GM21737 (cell line): ENCODE measurements at regions not wholly inside any gene's neighbourhood (a gene's known extent, or its start where the extent isn't known, plus 50 kb on each side); places are given as distances from the start of the nearest gene placed in this dataset.
"Not testable (repeated sequence)": the region's sequence is repeated elsewhere in the genome, so short reads cannot be mapped to it uniquely, and the experiment has no call there.

Source experiments
- ATAC-seq: cut with Tn5 transposase; IDR thresholded peaks from one replicate; pipeline ENCODE4 v1.9.1; 2021; ENCODE audit warnings: mild to moderate bottlenecking, moderate library complexity; ENCODE audit not compliant: unreplicated experiment

DNA sequence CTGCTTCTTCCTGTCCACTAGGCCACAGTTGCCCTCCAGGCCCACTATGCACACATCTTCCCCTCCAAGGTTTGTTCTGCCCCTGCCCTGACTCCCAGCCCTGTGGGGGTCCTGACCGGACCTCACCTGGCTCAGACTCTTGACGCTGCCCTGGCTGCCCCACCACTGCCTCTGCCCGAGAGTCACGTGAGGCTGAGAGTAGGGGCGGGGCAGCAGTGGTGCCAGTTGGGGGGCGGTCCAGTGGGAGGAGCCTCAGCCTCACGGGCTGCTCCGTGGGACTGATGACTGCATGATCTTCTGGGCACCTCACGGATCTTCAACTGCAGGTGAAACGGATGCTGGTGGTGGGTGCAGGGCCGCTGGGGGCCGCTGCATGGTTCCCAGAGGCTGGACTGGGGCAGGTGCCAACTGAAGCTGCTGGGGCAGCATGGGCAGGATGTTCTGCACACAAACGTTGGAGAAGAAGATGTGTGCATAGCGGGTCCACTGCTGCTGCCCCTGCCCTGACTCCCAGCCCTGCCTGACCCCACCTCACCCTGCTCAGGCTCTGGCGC, 77.6 kb downstream of the HHIPL2 start:
- ATAC-seq = not testable (repeated sequence)

DNA sequence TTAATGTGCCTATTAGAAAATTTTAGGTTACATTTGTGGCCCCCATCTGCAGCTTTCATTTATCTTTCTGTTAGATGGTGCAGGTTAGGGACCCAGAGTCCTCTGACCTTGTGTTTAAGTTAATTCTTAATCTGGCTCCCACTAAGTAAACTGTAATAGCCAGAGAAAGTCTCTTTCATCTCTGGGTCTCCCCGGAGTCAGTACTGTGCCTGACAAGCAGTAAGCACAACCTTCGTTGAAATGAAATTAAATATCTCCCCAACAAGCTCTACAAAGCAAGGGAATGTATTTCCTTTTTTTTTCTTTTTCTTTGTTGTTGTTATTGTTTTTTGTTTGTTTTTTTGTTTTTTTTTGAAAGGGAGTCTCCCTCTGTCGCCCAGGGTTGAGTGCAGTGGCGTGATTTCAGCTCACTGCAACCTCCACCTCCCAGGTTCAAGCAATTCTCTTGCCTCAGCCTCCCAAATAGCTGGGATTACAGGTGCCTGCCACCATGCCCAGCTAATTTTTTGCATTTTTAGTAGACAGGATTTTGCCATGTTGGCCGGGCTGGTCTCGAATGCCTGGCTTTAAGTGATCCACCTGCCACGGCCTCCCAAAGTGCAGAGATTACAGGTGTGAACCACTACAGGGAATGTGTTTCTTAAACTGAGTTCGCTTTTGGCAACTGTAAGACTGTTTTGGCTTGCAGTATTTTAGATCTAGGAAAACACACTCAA, 81.6 kb downstream of the HHIPL2 start:
- no peak for ATAC-seq

DNA sequence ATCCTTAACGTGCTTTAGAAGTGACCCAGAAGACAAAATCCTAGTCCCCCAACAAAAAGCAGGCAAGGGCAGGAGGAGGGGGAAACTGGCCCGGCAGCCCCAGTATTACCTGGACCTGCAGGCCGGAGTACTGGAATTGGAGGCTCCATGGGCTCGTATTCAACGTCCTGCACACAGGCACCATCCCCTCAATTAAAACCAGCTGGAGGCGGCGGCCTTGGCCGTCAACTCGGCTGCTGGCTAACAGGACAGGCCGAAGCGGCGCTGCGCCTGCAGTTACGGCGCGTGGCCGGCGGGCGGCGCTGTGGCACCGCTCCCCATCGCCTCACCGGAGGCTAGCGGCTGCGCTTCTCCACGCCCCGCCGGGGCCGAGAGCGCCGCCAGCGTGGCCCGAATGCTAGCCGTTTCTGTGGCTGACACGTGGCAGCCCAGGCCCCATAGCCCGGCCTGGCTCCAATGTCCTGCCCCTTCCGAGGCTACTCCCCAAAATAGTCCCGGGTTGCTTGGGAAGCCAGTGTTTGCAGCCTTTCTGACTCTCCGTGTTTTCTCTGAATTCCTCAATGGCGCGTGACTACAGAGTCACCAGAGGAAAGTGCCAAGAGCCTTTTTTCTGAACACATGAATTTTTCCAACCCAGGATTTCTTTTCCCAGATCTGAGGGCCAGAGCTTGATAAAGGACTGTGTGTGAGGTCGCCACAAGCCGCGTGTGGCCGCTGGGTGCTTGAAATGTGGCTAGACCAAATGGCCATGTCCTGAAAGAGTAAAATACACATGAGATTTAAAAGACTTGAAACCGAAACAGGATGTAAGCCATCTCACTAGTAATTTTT, 82.5 kb downstream of the HHIPL2 start:
- peak; percentile 90 for ATAC-seq

DNA sequence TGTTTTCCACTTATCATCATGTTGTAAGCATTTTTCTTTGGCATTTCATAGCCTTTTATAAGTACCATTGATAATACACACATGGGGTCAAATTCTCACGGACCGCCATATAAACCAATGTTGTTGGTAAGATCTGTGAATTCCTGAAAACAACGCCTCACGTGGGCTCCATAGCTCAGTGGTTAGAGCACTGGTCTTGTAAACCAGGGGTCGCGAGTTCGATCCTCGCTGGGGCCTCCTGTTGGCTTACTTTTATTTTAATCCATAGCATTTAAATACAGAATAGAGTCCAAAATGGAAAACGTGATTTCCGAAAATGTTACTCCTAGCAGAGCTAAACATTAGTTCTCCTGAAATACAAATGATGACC, 83.1 kb downstream of the HHIPL2 start:
- ATAC-seq = peak; percentile 29

DNA sequence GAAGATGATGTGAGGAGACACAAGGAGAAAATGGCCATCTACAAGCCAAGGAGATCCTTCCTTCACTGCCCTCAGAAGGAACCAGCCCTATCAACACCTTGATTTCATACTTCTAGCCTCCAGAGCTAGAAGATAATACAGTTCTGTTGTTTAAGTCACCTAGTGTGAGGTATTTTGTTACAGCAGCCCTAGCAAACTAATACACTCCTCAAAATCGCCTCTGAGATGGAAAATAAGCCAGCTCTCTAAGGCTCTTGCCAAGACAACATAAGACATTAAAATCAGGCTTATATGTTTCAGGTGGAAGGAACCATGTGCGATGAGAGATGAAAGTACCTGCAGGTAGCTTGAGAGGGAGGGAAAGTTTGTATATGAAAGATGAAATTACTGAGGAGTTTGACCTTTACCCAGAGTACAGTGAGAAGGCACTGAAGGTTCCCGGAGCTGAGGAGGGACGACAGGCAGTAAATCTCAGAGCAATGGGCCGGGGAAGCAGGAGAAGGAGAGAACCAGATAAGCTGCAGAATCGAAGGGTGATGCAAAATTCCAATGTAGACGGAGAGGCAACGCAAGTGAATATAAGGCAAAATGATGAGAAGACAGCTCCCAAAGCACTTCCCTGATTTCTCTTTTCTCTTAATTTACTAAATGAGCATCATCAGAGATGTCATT, 84.7 kb downstream of the HHIPL2 start:
- no peak for ATAC-seq

DNA sequence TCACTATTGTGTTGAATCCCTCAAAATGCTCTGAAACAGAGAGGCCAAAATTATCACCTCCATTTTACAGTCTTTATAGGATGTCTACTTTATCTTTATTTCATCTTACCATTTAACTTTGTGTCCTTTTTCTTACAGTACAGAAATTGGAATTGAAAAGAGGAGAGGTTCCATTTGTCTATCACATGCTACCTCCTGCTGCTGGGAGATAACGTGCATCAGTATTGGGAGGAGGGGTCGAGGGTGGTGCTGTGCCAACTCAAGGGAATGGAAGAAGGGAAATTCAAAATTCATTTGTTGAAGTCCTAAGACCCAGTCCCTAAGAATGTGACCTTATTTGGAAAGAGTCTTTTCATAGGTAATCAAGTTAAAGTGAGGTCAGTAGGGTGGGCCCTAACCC, 85.3 kb downstream of the HHIPL2 start:
- ATAC-seq = no peak

DNA sequence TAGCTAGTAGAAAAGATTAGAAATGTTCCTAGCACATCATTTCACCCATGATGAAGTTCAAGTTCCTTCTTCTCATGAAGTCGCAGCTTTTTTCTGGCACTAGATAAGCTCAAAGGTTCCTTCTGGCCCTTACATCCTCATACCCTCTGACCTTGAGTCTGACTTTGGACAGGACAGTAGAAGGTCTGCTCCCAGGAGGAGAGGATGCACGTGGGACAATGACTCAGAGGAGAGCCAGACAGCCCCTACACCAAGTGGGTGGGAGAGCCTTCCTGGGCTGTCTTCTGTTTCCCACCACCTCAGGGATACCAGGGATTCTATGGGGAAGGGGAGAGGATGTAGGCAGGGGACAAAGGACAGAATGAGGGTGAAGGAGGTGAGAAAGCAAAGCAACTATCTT, 86.0 kb downstream of the HHIPL2 start:
- no peak for ATAC-seq

DNA sequence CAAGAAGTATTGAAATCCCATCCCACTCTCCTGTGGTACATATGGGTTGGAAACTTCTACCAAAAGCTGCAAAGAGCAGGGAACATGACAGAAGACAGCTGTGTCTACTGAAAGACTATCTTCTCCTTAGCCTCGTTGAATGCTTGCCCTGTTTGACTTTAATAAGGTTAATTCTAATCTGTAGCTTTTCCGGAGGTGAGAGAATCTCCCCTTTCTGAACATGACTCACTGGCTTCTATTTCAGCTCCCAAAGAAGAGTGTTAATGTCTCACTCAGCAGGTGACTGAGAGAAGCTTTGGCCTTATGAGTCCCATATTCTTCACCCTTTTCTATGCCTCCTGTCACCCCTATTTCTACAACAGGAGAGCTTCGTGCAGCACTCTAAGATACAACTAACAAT, 88.3 kb downstream of the HHIPL2 start:
- no peak for ATAC-seq

DNA sequence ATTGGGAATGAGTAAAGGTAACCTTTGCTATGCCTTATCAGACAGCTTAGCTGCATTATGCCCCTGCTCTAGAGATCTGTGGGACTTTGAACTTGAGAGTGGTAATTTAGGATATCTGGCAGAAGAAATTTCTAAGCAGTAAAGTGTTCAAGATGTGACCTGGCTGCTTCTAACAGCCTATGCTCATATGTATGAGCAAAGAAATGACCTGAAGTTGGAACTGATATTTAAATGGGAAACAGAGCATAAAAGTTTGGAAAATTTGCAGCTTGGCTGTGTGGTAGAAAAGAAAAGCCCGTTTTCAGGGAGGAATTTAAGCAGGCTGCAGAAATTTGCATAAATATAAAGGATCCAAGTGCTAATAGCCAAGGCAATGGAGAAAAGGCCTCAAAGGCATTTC, 90.4 kb downstream of the HHIPL2 start:
- no peak for ATAC-seq

DNA sequence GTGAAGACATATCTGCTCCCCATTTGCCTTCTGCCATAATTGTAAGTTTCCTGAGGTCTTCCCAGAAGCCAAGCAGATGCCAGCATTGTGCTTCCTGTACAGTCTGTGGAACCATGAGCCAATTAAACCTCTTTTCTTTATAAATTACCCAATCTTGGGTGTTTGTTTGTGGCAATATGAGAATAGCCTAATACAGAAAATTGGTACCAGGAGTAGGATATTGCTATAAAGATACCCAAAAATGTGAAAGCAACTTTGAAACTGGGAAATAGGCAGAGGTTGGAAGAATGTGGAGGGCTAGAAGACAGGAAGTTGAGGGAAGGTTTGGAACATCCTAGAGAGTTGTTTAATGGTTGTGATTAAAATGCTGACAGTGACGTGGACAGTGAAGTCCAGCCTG, 90.8 kb downstream of the HHIPL2 start:
- no peak for ATAC-seq

DNA sequence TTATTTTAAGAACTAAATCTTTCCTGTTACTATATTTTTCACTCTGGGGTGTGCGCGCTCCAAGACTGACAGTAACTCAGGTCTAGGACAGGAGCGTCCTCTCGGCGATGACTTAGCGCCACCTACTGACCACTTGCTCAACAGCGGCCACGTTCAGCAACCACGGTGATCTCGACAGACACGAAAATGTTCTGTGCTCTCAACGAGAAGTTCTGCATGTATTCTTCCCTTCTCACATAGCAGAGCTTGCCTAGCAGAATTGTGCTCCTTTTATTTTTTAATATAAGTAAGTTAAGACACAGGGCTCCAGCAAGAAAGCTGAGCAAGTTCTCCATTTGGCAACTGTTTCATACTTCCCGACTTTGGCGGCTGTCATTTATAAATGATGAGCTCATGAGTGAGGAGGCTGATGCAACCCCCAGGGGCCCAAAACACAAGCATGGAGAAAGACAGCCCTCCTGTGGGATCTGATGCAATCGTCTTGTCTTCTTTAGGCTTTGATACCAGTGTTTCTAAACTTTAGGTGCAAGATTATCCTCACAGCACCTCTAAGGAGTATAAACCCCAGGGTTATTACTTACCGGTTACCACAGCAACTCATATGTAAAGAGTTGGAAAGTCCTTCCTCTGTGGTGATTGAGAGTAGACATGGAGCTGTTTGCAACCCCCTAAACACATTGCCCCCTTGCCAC, 92.6 kb downstream of the HHIPL2 start:
- peak; percentile 94 for ATAC-seq

DNA sequence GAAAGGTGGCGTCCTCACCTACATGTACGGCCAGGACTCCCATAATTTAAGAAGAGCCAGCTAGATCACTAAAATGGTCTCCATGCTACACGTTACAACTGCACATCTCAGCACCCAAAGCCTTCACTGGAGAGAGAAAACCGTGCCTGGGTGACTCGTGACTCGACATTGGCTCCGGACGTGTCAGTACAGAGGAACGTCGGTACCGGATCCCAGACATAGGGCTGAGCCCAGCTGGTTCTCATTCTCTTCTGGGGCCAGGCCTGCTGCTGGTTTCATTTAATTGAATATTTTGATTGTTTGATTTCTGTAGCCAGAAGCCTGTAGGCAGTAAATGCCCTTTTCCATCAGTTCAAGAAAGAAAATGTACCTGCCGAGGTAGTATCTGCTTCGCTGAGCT, 93.1 kb downstream of the HHIPL2 start:
- ATAC-seq = no peak

DNA sequence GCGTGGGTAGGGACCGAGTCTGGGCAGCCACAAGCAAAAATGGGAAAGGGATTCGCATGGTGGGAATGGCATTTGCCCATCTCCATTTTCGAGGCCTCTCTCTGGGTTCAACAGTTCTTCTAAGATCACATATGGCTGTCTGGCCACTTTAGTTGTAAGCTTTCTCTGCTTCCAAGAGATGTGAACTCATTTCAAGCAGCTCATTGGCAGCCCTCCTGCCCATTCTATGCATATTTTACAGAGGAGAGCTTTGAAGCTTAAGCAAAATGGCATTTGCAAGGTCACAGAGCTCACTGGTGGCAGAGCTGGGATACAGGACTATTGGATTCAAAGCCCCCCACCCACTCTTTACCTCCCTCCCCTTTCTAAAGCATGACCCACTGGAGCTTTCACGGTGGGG, 93.7 kb downstream of the HHIPL2 start:
- ATAC-seq = no peak

DNA sequence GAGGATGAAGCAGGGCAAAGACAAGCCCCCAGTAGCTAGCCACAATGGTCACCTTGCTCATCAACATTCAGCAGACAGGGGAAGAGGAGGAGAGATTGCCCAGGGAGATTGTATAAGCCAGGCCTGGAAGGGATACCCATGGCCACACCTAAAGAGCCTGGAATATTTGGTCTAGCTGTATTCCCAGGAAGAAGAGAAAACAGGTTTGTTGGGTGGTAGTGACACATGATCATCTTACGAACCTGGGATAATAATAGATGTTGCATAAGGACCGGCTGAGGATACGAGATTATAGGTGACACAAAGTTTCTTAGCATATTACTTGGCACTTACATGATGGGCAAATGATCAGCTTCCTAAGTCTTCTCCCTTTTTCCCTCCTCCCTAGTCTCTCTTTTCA, 95.9 kb downstream of the HHIPL2 start:
- ATAC-seq = no peak

DNA sequence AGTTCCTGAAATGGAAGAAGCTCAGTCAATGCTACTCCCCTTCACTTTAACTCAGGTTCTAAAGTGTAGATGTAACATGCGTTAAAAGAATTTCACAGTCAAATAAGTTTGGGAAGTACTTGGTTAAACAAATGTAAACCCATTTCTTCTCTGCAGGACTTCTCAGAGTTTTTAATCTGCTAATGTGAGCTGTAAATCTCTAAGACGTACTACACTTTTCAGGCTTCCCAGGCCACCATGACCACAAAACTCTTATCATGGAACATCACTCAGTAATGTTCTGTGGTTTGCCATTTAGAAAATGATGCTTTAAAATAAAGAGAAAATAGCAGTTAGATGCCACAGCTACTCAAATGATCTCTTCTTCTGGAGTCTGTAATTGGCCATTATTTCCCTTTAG, 104.3 kb downstream of the HHIPL2 start:
- ATAC-seq = no peak

DNA sequence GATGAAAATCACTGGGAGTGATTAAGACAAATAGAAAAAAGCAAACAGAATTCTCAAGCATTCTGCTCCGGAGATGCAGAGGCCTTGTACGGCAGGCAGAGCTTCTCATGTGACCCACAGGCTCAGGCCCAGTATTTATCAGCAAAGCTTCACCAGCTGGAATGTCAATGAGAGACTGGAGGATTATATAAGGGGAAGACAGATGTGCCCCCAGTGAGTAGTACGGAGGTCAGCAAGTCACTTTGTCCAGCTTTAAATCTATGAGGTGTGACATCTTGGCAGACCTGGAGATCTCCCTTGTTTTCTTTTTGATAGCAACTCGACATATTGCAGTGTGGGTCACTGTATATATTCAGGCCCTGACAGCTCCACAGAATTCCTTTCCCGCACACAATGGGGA, 106.8 kb downstream of the HHIPL2 start:
- no peak for ATAC-seq

DNA sequence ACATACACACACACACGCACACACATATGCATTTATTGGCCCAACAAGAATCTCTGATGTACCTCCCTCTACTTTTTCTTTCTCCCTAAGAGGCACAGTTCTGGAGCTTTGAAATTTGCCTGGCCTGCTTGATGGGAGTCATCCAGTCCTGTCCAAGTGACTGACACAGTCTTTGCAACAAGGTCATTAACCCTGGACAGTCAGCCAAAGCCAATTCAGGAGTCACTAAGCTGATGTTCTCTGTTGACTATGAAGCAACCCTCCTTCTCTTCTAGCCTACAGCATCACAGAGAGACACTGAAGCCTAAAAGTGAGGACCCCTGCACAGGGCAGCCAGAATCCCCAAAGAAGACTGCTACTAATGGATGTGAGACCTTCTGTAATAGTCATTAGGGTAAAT, 123.1 kb downstream of the HHIPL2 start:
- no peak for ATAC-seq

DNA sequence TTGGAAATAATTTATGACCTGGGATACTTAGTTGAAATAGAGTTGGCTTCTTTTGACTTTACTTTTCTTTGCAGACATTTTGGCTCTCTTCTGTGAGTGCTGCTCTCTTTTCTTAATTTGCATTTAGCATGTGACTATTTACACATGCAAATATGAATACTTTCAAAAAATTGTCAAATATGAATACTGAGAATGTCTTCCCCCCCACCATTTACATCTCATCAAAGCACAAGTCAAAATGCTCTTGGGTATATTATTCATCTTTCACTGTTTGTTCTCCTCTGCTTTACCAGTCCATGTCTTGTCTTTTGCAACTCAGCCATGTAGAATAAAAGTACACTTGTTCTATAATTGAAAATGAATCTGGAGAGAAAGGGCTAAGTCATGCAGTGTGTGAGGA, 126.5 kb downstream of the HHIPL2 start:
- no peak for ATAC-seq

DNA sequence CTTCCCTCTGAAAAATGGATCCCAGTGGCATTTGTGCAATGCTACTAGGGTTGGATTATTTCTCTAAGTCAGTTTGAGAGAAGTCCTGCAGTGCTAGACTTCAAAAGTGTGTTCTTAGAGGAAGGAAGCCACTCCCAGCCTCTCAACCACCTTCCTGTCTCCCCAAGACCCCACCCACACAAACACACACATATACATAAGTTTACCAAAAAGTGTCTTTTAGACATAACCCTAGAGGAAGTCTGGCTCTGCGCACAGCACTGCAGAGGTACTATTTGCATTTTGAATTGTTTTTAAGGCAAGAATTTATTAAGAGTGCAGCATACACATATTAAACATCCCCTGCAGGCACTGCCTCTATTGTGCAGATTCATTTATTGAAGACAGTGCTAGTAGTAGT, 127.3 kb downstream of the HHIPL2 start:
- ATAC-seq = no peak

DNA sequence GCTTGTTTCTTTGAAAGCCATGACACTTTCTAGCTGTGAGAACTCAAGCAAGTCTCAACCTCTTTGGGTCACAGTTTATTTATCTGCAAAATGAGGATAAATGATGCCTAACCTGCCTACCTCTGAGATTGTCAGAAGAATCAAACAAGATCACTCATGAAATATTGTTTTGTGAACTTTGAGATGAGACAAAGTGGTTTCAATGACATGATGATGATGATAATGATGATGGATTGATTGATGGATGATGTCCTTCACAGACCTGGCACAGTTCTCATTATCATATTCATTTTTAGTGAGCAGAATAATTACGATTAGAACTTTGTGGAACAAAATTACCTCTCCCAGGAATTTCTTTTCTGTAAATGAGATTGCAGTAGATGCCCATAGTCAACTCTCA, 129.2 kb downstream of the HHIPL2 start:
- ATAC-seq = no peak

DNA sequence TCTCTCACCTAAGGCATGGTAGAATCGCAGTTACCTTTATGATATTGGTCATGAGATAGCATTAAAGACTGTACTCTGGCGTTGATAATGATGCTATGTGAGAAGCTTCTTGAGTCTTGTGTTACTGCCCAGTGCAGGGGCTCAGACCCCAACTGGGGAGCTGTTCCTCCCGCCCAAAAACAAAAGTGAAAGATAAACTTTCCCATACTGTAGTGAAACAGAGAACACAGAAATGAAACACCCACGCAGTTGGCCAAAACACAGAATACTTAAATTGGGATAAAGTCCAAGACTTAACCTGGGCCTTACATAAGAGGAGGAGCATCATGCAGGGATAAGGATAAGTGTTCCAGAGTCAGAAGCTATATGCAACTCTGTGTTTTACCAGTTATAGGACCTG, 130.6 kb downstream of the HHIPL2 start:
- ATAC-seq = no peak
